T-helper 1 cell (primary cell): ENCODE measurements at regions not wholly inside any gene's neighbourhood (a gene's known extent, or its start where the extent isn't known, plus 50 kb on each side); places are given as distances from the start of the nearest gene placed in this dataset.
"Not testable (repeated sequence)": the region's sequence is repeated elsewhere in the genome, so short reads cannot be mapped to it uniquely, and the experiment has no call there.

ENCODE experiments used
- DNase-seq, 5 donors: peaks; one replicate each; pipeline ENCODE4 v3.0.0-alpha.2; 2012 to 2020

DNA sequence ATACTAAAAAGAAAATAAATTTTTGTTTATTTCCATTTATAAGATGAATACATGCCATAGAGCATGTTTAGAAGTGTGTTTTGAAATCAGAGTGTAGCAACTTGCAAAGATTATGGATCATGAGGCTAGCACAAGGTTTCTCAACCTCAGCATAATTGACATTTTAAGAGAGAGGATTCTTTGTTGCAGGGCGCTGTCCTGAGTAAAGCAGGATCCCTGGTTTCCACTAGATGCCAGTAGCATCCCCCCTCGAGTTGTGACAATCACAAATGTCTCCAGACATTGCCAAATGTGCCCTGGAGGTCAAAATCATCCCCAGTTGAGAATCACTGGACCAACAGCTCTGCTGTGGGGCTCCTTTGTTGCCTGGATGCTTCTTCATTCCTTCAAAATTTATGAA is 128.5 kb upstream of the RBMS3 start:
- DNase-seq = no peak

DNA sequence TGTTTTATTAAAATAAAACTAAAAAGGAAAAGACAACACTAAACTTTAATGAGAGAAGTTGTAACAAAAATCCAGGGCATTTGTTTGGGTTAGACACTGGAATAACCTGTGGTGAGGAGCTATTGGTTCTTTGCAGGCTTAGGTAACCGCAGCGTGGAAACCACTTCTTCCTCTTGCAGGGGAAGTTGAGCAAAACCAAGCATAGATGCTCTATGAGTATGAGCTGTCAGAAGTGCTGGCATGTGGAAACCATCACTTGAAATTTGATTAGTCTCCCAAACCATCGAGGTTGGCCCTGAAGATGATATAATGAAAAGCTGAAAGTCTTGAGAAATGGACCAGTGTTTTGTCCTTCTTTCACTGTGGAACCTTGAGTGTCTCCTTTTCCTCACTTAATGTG is 127.1 kb upstream of the RBMS3 start:
- peak in 2 of 5 donors; percentile 9 to 84 for DNase-seq

DNA sequence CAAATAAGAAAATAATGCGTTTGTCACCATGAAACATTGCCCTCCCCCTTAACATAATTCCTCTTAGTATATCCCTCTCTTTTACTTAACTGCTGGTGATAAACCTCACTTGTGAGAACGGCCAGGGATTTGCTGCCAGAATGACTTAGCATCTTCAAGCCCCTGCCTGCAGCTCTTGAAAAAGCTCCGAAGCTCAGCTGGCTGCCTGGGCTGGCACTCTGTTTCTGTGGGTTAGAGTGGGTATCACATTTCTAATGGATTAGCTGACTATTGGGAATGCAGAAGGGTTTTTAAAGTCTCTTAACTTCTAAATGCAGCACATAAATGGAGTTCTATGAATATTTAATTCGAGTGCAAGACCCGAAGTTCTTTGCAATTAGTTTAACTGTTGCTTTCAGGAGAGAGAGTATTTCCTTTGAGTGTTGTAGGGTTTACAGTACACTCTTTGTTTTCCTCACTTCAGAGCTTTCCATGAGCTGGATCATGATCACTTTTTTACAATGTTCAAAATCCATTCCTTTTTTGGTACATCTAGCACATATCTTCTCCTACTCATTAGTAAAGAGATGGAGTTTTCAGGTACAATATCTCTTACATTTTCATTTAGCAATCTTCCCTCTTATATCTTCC is 124.7 kb upstream of the RBMS3 start:
- no peak for DNase-seq

DNA sequence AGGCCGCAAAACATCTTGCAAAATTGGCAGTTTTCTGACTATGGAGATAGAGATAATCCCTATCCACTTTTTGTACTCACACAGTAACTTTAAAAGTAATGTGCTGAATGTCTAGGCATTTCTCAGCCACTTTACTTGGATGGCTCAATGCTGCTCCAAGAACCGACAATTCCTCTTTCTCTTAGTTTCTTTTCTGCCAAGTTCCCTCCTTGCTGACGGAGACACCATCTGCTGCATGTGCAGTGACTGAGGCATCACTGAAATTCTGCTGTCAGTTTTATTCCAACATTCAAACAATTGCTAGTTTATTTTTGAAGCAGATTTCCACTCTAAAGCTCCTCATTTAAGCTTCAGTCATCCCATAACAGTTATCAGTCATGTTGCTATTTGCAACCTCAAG is 116.0 kb upstream of the RBMS3 start:
- DNase-seq = no peak

DNA sequence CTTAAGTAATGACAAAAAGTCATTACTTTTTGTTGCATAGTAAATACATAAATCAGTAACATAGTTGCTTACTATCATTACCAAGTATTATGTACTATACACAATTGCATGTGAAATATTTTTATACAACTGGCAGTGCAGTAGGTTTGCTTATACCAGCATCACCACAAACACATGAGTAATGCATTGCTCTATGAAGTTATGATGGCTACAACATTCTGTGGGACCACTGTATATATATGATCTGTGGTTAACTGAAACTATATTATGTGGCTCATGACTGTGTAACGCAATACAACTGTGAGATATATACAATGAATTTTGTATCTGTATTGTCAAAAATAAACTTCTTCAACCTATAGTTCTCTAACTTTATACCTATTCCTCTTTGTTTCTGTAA is 113.7 kb upstream of the RBMS3 start:
- DNase-seq = no peak

DNA sequence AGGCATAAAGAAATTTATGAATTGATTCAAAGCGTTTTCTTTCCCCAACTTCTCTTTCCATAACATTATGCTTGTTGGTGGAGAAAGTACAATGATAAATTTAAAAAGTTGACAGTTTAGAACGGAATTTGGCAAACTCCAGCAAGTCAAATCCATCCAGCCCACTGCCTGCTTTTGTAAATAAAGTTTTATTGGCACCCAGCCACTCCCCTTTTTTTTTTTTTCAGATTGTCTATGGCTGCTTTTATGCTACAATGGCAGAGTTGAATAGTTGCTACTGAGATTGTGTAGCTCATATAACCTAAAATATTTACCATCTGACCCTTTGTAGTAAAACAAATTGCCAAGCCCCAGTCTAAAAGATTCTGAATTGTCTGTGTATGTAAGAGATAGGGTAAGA is 112.8 kb upstream of the RBMS3 start:
- DNase-seq = no peak

DNA sequence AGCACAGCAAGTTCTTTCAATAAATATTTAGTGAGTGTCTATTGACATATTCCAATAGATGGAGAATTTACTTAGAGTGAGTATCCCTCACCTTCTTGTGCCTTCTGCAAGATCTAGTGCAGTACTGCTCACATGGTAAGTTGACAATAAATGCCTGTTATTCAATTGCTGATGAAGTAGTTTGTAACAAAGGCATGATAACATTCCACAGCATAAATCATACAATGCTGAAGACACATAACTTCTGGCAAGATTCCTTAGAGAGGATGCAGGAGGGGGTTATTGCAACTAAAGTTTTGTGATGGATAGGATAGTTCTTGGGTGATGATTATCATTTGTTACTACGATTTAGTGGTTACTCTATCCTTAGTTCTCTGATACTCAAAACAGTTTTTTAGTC is 112.2 kb upstream of the RBMS3 start:
- no peak for DNase-seq

DNA sequence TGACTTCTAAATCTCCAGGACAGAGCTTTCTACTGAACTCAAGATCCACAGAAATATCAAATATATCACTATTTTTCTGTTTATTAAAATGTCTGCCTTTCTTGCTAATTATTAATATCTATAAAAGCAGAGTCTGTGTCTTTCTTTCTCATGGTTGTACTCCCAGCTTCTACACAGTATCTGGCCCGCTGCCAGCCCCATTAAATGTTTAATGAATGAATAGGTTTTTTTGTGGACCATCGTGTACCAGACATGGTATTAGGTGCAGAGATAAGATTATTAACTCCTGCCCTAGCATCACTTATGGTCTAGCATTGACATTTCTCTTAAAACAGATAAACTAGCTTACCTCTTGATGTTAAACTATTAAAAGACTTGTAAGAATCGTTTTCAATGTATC is 111.4 kb upstream of the RBMS3 start:
- DNase-seq = no peak

DNA sequence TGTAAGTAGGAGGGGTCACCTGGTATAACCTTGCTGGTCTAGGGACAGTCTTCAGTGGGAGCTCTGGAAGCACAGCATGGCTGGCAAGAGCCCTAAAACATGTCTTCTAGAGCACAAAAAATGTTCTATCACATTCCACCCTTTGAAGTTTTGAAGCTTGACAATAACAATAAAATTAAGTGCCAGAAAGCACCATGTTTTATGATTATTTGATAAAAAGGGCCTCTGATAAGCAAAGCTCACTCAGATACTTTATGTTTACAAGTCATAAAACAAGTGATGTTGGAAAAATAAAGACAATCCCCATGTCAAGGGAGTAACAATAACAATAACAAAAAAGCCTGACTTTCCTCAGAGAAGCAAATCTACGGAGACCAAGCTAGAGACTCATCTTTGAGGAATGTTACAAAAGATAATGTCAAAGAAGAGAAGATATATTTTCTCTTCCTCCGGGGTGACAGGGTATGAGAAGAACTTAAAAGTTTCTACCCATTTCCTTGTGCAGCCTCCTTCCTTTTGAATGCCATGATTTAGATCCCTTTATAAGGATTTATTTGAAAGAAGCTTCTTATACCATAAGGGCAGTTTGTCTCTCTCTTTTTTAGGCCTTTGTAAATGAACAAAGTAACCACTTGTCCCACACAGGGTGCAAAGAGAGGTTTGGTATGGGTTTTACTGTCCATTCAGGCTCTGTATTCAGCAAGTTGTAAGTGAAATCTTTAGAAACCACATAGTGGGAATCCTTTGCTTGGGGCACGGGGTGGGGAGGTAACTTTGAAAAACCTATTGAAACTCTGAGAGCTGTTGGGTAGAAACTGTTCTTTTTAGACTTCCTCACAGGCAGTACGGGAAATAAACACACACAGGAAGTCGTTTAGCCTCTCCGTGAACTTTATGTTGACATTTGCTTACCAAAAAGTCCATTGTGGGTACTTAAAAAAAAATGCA is 109.6 kb upstream of the RBMS3 start:
- peak in 2 of 5 donors; percentile 0 to 58 for DNase-seq

DNA sequence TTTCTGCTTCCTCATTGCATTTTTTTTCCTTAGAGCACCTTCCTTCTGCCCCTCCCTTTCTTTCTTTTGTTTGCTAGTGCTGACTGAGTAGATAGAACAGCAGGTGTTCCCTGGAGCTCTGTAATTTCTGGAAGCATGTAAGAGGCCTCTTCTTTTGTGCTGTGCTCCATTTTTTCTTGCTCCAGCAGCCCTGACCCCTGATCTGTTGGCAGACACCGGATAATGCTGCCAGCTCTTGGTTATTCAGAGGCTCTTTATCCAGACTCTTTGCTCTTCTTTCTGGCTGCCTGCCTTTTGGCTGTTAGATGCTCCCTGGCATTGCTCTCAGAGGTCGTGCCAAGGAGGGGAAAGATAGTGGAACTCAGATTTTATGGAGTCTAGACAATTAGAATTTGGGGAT is 104.4 kb upstream of the RBMS3 start:
- no peak for DNase-seq

DNA sequence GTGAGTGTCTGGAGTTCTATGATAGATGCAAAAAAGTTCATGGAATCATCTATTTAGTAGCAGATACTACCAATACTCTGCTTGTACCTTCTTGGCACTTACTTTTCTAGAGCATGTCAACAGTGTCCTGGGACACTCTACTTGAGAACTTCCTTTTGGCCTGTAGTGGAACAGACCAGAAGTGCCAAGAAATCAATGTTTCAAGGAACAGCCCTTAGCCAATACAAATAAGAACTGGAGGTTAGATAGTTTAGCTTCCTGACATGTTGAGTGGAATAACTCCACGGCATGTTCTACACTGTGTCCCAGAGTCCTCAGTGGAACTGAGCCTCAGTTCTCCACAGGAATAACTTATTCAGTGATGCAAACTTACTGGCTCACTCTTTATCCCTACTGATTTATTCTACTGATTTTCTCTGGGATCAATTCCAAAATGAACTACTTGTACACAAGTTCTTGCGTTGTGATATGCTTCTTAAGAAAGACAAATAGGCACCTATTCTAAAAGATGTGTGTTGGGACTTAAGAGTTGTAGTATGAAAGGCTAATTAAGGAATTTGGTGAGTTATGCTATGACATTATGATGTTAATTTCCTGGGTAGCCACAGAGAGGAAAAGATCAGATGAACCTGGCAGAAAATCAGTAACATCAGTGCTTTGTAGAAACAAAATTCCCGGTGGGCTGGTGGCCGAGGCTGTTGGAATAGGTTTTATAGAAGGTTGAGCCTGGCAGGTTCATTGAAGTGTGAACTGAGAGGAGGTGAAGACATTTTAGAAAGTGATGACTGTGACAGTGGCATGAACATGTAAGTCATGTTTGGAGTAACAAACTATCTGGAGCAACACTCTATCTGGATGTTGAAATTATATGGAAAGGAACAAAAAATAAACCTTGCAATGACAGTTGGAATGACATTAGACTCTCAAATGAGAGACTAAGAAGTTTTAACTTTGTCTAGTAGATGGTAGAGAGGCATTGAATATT is 101.8 kb upstream of the RBMS3 start:
- DNase-seq = no peak

DNA sequence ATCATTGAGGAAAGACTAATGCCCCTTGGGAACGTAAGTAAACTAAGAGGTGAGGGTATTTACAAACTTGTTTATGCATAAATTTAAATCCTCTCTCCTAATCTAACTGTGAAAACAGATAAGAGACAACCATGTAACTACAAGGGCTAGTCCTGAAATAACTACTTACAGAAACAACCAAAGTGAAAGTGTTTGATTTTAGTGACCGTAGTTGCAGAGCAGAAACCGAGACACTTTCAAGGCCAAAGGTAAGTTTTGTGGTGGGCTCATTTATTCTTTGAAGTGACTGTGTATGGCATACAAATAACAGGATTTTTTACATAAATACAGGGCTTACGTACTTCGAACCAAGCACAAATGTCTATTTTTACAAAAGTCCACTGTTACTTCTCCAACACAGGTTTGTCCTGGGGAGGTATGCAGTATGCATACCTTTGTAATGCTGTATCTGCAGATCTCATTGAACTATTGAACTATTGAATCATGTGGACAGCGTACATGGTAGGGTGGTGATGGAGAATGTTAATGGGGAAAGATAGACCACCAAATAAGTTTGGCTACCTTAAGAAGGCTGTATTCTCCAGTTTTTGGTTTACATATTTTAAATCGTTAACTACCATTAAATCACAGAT is 99.6 kb upstream of the RBMS3 start:
- DNase-seq = no peak

DNA sequence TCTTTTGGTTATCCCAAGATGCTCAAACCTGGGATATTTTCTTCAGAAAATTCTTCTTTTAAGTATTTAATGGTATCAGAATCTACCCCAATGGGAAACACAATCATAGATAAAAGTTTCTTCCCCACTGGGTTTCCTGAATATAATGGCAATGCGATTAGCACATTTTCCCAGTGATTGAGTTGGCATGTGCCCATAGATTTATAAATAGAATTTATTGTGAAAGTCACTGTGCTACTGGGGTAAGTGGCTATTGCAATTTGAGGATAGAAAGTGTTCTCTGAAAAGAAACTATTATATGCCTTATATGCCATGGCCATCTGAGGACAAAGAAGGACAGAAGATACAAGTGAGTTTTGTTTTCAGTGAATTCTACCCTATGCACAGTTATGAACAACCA is 99.0 kb upstream of the RBMS3 start:
- DNase-seq = no peak

DNA sequence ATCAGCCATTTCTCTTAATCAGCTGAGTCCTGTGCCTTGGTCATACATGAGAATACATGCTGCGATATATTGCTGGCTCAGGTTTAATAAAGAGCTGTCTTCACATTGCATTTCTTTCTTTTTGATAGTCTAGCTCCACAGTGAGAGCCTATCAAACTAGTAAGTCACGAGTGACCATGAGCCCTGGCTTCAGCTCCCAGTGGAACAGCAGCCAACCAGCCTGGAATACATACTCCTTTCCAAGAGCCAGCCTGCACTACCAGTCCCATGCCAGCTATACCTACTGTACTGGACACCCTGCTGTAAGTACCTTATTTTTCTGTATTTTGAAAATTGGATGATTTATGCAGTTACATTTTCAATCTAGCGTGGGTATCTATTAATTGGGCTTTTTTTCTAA is 98.0 kb upstream of the RBMS3 start:
- DNase-seq = not testable (repeated sequence)

DNA sequence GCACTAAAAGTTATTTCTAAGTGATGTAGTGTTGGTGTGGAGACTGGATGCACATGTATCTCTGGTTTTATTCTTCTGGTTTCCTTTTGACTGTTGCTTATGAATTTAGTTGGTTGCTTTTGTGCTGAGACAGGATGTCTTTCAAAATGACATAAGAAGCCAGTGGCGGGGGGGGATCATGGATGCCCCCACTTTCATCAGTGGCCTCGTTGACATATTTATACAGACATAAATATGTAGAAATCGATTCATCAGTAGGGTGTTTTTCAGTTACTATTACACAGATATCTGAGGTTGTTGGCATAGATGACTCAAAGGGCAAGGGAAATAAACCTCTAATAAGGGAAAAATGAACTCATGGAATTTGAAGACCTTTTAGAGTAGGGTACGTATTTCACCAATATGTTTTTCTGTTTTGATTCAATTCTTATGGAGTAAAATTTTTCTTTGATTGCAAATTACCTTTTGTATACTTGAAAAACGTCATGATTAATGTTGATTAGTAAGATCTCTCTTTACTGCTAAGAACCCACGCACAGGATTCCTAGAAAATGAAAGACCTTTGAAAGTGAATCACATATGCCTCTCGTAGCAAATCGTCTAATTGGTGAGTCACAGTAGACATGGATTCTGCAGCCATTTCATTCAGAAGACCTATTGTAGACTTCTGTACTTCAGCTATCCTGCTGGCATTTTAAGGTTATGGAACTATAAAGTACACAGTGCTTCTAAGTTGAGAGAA is 97.4 kb upstream of the RBMS3 start:
- peak in 1 of 5 donors; percentile 53 for DNase-seq

DNA sequence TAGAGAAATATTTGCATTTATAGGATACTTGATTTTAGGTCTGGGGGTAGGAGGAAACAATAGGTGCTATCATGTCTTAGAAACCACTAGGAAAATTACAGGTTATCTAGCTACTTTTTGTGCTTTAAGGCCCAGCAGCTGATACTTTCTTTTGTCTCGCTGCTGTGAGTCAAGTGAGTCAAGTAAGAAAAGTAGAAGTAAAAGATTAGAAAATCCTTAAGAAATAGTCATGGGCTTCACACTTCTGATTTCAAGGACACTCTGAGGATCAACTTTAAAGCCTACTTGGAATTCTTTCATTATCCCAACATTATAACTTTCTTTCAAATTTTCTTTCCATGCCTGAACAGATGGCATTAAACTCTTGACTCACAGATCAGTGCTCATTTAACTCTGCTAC is 95.2 kb upstream of the RBMS3 start:
- no peak for DNase-seq

DNA sequence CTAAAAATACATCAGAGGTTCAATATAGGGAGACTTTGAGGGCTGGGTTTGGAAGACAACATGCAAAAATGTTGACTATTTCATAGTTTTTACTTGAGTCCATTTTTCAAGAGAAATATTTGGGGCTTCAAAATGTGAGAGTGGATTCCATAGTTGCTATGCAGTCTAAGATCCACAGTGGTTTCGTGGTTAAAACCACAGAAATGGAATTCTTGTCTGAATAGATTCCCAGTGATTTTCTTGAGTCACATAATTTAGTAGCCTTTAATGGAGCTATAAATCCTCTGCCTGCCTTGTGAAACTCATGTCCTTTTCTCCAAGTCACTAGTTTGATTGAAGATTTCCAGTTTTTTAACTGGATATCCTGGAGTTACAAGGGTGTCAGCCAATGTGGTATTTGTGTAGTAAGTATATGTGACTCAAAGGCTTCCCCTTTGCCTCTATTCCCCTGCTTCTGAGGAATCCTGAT is 94.7 kb upstream of the RBMS3 start:
- DNase-seq = no peak

DNA sequence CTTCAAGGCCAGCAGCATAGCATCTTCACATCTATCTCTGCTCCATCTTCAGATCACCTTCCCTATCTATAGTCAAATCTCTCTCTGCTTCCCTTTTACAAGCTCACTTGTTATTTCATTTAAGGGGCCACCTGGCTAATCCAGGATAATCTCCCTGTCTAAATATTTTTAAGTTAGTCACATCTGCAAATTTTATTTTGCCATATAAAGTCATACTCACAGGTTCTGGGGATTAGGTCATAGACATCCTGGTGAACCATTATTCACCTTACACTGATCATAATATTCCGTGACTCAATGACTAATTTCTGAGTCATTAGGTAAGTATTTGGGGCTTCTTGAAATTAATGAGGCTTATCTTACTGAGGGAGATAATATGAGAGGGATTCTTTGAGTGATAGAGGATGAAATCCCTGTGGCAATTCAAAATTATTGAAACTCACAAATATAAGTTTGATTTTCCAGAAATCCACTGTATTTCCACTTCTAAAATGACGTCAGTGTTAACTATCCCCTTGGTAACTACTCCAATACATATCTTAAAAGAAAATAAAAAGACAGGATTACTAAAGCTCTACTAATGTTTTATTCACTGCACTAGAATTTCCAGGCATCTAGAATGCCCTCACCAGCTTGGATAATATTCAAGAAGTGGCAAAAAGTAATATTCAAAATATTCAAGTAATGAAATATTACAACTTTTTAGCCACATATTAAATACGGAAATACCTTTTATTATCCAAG is 93.7 kb upstream of the RBMS3 start:
- DNase-seq = no peak

DNA sequence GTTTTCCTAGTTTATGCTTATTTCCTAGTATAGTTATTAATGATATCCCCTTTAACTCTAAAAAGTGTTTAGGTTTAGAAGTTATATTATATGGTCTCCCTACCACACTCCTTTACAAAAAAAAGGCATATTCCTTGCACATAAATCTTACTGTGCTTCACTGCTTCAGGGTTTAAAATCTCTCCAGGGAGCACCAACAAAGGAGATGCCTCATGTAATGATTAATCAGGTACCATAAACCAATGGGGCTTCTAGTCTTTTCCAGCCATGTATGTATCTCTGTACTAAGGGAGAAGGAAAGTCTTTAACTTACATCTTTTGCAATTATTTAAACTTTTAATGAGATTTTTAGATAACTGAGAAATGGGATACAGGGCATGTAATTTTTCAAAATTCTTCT is 91.5 kb upstream of the RBMS3 start:
- no peak for DNase-seq

DNA sequence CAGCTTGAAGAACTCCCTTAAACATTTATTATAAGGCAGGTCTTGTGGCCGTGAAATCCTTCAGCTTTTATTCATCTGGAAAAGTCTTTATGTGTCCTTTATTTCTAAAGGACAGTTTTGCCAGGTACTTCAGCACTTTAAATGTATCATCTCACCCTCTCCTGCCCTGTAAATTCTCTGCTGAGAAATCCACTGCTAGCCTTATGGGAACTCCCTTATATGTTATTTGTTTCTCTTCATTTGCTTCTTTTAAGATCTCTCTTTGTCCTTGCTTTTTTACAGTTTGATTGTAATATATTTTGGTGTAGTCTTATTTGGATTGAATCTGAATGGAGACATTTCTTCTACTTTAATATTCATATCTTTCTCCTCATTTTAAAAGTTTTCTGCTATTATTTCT is 86.7 kb upstream of the RBMS3 start:
- no peak for DNase-seq

DNA sequence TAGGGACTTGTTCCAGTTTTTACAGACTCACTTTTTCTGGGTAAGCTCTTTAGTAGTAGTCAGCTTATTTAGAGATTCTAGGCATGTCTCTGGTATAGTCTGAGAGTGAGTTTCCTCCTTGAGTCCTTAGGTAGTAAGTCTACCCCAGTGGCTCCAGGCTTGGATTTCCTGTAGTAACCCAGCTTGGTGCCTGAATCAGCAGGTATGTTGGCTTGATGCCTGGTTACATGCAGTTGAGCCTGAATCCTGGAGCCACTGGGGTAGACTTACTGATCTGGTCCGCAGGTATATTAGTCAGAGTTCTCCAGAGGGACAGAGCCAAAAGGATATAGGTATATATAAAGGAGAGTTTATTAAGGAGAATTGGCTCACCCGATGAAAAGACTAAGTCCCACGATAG is 85.8 kb upstream of the RBMS3 start:
- DNase-seq = no peak
